HG02623 (cell line): ENCODE measurements at regions not wholly inside any gene's neighbourhood (a gene's known extent, or its start where the extent isn't known, plus 50 kb on each side); places are given as distances from the start of the nearest gene placed in this dataset.
"Not testable (repeated sequence)": the region's sequence is repeated elsewhere in the genome, so short reads cannot be mapped to it uniquely, and the experiment has no call there.

ENCODE experiments used
- ATAC-seq: cut with Tn5 transposase; IDR thresholded peaks from one replicate; pipeline ENCODE4 v1.9.1; 2021; ENCODE audit warnings: moderate library complexity; ENCODE audit not compliant: unreplicated experiment

DNA sequence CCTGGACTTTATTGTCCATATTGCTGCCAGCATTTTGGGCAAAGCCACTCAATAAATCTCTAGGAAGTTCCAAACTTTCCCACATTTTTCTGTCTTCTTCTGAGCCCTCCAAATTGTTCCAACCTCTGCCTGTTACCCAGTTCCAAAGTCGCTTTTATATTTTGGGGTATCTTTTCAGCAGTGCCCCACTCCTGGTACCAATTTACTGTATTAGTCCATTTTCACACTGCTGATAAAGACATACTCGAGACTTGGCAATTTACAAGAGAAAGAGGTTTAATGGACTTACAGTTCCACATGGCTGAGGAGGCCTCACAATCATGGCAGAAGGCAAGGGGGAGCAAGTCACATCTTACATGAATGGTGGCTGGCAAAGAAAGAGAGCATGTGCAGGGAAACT lies 53.4 kb downstream of the AHSP start:
- not testable (repeated sequence) for ATAC-seq

DNA sequence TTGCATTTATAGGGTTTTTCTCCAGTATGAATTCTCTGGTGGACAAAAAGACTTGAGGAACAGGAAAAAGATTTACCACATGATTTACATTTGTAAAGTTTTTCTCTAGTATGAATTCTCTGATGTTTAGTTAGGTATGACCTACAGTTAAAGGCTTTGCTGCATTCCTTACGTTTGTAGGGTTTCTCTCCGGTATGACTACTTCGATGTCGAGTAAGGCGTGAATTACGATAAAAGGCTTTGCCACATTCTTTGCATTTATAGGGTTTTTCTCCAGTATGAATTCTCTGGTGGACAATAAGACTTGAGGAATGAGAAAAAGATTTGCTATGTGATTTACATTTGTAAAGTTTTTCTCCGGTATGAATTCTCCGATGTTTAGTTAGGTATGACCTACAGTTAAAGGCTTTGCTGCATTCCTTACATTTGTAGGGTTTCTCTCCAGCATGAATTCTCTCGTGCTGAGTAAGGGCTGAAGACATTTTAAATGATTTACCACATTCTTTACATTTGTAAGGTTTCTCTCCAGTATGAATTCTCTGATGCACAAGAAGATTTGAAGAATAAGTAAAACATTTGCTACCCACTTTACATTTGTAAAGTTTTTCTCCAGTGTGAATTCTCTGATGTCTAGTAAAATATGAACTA lies 74.2 kb downstream of the AHSP start:
- not testable (repeated sequence) for ATAC-seq

DNA sequence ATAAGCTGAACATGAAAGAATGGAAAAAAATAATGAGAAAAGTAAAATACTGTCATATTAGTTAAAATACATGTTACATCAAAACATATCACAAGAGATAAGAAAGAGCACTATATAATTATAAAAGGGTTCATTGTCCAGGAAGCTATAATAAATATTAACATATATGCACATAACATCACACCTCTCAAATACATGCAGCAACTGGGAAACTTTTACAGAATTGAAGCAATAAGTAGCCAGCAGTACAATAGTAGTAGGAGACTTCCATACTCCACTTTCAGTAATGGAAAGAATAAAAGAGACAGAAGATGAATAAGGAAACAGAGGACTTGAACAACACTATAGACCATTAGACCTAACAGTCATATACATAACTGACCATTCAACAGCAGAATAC lies 90.4 kb downstream of the AHSP start:
- ATAC-seq: no peak

DNA sequence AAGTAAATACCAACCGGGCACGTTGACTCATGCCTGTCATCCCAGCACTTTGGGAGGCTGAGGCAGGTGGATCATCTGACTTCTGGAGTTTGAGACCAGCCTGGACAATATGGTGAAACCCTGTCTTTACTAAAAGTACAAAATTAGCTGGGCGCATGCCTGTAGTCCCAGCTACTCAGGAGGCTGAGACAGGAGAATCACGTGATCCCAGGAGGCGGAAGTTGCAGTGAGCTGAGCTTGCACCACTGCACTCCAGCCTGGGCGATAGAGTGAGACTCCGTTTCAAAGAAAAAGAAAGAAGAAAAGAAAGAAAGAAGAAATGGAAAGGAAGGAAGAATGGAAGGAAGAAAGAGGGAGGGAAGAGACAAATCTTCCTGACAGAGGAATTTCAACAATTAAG lies 108.7 kb downstream of the AHSP start:
- no peak for ATAC-seq

DNA sequence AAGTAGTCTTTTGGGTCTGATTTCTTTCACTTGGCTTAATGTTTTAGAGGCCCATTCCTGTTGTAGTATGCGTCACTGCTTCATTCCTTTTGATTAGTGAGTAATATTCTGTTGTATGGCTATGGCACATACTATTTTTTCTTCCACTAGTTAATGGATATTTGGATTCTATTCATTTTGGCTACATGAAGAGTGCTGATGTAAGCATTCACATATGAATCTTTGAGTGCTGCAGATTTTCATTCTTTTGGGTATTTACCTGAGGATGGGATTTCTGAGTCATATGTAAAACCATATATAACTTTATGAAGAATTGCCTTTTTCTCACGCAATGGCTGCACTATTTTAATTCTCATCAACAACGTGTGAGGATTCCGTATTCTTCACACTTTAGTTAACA lies 113.6 kb downstream of the AHSP start:
- no peak for ATAC-seq

DNA sequence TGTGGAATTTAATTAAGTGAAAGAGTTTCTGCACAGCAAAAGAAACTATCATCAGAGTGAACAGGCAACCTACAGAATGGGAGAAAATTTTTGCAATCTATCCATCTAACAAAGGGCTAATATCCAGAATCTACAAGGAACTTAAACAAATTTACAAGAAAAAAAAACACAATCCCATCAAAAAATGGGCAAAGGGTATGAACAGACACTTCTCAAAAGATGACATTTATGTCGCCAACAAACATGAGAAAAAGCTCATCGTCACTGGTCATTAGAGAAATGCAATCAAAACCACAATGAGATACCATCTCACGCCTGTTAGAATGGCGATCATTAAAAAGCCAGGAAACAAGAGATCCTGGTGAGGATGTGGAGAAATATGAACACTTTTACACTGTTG lies 128.0 kb downstream of the AHSP start:
- ATAC-seq: not testable (repeated sequence)

DNA sequence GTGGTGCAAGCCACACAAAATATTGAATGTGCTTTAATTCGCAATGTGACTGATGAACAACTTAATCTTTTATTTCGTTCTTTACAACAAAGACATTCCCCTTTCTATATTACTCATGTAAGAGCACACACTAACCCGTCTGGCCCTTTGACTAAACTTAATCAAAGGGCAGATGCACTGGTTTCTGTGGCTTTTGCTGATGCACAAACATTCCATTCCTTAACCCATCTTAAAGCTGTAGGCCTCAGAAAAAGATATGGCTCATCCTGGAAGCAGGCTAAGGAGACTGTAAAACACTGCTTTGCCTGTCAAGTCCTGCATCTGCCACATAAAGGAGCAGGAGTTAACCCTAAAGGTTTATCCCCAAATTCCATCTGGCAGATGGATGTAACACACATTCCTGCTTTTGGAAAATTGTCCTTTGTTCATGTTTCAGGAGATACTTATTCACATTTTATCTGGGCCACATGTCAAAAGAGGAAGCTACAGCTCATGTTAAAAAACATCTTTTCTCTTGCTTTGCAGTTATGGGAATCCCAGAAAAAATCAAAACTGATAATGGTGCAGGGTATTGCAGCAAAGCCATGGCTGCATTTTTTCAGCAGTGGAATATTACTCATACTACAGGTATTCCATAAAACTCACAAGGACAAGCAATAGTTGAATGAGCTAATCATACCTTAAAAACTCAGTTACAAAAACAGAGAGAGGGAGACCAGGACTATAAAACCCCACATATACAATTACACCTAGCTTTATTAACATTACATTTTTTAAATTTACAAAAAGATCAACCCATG lies 137.2 kb downstream of the AHSP start:
- no peak for ATAC-seq

DNA sequence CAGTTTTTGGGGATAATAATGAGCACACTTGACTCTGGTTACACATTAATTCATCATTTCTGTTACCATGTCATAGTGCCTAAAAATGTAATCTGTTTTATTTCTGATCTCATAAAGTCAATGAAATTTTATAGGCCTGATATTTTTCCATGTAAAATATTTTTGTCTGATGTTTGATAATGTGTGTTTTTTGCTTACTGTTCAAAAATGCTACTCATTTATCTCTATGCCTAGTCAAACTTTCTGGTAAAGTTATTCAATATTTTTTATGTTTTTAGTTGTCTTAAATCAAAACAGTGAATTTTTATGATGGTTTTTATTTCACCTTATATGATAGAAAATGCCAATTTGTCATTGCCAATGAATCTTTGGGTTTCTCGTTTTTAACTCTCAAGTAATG lies 147.0 kb downstream of the AHSP start:
- no peak for ATAC-seq

DNA sequence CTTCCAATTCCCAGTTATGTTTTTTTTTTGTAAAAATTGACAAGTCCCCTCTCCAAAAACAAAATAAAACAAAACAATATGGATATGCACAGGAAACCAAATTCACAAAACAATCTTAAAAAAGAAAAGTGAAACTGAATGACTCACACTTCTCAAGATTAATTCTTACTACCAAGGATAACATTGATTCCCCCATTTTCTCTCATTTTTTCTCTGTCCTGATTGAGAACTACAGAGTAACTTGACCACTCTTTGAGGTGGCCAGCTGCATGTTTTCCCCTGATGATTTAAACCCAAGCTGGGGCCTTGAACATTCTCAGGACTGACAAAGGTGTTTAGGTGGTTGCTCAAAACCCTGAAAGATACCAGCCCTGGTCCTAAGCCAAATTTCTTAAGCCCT lies 149.0 kb downstream of the AHSP start:
- ATAC-seq: no peak

DNA sequence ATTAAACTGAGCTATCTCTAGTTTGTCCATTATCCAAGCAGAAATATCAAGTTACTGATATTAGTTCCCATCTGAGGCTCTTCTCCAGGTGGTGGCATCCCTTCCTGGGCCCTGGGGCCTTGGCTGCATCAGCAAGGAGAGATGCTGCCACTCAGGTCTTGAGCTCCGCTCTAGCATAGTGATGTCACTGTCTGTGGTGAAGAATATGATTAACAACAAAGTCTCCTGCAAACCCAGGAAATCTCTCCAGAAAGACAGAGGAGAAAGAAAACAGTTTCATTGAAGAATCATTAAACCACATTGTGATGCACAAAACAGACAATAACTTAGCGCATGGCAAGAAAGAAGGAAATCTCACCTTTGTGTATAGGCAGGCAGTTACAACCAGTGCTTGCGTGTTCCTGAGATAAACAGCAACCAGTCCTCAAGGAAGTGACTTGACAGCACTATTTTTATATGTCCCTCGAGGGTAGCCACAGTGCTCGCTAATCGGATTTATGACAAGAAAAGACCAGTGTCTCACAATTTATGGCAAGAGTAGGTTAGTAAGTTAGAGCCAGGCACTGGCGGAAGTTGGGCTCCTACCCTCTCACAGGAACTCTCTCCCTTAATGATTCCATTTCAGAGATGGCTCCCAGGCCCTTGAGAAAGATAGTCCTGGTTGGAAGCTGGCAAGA lies 151.1 kb downstream of the AHSP start:
- no peak for ATAC-seq

DNA sequence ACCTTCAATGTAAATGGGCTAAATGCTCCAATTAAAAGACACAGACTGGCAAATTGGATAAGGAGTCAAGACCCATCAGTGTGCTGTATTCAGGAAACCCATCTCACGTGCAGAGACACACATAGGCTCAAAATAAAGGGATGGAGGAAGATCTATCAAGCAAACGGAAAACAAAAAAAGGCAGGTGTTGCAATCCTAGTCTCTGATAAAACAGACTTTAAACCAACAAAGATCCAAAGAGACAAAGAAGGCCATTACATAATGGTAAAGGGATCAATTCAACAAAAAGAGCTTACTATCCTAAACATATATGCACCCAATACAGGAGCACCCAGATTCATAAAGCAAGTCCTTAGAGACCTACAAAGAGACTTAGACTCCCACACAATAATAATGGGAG lies 161.6 kb downstream of the AHSP start:
- ATAC-seq: not testable (repeated sequence)

DNA sequence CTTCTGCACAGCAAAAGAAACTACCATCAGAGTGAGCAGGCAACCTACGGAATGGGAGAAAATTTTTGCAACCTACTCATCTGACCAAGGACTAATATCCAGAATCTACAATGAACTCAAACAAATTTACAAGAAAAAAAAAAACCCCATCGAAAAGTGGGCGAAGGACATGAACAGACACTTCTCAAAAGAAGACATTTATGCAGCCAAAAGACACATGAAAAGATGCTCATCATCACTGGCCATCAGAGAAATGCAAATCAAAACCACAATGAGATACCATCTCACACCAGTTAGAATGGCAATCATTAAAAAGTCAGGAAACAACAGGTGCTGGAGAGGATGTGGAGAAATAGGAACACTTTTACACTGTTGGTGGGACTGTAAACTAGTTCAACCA lies 164.6 kb downstream of the AHSP start:
- ATAC-seq: not testable (repeated sequence)

DNA sequence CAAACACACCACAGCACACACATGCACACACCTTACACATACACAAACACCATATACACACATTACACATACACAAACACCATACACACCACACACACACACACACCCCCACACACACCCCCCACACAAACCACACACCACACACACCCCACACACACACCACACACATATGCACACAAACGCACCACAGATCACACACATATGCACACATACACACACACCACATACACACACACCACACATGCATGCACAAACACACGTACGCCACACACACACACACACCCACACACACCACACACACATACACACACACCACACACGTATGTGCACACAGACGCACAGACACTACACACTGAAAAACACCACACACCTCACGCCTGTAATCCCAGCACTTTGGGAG lies 166.0 kb downstream of the AHSP start:
- ATAC-seq: no peak

DNA sequence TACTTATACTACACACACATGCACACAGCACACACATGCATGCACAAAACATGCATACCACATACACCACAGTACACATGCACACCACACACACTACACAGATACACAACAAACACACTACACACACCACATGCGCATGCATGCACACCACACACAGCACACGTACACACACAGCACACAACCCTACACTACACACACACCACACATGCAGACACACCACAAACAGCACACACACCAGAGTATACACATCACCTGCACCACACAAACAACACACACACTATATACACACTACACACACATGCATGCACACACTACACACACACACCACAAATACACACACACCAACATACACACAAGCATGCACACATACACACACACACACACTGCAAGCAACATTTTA lies 166.8 kb downstream of the AHSP start:
- ATAC-seq: no peak

DNA sequence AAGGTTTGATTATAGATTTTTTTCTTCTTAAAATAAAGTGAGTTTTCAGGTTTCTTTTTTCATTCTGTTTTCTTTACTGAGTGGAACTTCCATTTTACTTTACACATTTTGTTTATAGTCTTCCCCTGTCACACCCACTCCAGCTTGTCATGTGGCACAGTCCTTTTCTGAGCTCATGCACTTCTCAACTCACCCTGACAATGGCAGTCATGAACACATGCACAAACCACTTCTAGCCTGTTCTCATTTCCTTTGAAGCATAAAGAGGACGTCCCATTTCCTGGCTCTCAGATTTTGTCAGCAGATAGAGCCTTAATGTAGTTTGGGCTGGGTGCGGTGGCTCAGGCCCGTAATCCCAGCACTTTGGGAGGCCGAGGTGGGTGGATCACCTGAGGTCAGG lies 168.0 kb downstream of the AHSP start:
- no peak for ATAC-seq

DNA sequence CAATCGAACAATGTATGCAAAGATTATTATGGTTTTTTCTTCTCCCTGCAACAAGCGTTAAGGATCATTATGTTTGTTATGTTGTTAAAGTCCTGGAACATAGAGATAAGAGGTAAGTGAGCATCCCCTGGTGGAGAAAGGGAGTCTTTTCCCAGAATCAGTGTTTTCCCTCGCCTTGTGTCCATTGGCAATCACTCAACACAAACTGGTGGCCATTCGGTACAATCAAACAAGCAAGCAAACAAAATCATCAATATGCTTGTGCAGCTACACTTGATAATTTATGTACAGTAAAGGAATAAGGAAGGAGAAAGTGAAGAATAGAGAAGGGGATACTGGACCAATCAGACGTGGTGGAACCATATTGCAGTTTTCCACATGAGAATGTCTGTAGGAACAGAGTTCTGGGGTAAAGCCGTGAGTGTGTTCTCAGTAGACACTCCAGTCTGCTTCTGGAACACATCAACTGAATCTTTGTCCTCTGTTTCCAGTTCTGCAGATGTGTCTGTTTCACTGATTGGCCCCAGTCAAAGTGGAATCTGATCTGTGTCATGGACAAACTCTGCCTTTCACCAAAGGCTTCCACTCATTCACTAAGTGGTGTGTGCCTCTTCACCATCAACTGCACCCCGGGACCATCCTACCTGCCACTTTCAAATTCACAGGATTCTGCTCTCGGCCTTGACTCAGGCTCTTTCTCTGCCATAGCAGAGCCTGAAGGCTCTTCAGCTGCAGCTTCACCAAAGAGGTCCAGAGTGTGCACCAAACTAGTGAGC lies 169.5 kb downstream of the AHSP start:
- no peak for ATAC-seq

DNA sequence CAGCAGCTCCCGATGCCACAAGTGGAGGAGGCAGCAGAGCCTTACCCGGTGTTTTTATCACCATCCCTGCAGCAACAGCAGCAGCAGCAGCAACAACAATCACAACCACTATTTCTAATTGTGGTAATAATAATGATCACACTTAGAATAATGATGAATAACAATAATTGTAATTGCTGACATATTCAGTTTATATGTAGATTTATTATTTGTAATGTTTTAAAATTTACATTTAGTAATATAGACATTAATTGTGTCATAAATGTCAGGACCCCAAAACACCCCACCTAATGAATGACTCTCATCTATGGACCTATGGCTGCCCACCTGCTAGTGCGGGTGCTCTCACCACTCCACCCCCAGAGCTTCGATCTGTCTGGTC lies 170.0 kb downstream of the AHSP start:
- no peak for ATAC-seq

DNA sequence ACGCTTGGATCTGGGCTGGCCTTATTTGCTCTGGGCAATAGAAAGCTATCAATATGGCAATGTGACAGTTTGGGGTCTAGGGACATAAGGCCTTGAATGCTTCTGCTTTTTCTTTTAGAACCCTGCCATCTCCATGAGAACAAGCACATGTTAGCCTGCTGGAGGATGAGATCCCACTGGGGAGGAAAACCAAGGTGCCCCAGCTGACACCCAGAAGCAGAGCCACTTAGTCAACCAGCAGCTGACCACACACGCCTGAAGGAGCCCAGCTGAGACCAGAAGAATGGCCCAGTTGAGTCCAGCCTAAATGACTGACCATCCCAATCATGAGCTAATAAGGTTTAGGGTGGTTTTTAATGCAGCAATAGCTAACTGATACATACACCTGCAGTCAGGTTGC lies 171.2 kb downstream of the AHSP start:
- ATAC-seq: no peak

DNA sequence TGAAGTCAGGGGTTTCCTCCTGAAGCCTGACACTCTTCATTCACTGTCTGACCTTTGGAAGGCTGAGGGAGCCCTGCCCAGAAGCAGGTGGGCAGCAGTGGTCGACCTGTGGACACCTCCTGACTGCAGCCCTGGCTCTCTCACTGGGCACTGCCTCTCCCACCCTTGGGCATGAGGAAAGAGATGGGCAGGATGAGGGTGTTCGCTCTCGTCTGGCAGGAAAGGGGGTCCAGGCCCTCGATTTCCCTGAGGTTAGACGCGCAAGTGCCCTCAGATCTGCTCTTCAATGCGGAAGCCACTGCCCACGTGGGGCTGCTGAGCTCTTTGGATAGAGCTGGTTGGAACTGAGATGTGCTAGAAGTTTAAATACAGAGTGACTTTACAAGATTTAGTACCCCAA lies 171.9 kb downstream of the AHSP start:
- no peak for ATAC-seq

DNA sequence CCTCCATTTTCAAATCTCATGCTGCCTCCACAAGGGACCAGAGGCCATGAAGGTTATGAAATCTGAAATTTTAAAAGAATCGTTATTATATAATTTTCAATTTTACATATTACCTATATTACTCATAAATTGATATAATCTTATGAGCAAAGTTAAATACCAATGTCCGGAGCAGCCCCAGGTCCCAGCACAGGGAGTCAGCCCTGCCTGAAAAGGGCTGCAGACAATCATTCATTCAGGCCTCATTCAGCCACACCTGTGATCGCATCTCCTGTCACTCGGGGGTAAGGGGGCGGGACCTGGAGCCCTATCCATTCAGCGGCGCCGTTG lies 172.5 kb downstream of the AHSP start:
- peak; percentile 93 for ATAC-seq

DNA sequence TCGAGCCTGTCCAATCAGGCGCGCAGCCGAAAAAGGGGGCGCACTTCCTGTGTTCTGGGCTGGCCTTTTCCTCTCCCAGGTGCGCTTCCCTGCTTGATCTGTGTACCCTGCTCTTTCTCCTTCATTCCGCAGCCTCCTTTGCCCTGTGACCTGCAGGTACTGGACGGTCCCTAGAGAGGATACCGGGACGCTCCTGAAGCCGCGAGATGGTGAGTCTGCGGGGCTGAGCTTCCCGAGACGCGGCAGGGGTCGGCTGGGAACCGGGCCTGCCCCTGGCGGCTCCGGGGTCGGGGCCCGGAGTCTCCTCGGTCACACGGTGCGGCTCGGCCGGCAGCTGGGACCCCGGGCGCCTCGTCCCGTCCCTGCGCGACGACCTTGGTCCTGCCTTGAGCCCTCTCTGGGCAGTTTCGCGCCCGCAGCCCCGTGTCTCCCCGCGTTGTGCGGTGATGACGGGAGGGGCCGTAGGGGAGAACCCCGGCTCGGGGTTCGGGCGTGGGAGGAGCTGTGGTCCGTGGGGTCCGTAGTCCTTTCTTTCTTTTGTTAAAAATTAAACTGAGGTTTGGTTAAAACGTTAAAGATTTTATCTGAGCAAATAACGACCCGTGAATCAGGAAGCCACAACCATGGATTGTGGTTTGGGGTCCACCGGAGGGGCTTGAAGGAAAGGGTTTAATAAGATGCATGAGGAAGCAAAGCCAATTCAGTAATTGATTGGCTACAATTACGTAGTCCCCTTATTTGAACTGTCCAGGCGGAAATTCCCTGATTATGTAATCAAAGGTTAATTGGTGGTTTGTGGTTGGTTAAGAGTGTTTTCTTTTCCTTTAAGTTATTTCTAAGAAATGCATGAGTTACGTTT lies 172.8 kb upstream of the ZNF267 start:
- peak; percentile 40 for ATAC-seq
